ENCODE measurements at regions not wholly inside any gene's neighbourhood (a gene's known extent, or its start where the extent isn't known, plus 50 kb on each side); places are given as distances from the start of the nearest gene placed in this dataset.

- DNase-seq (ENCODE audit: low spot score), result no peak
Observed at GRCh38 chr10:61142987-61143386, 199.0 kb upstream of the RHOBTB1 start.

- DNase-seq (ENCODE audit: low spot score), result peak; percentile 16
Observed at GRCh38 chr10:61140765-61141392, 196.9 kb upstream of the RHOBTB1 start.

- DNase-seq (ENCODE audit: low spot score), result no peak
Observed at GRCh38 chr10:61139592-61139953, 195.6 kb upstream of the RHOBTB1 start.

GRCh38 chr10:61138708-61139591 is 195.0 kb upstream of the RHOBTB1 start:
- no peak for DNase-seq (ENCODE audit: low spot score)

GRCh38 chr10:61136139-61136538 is 192.2 kb upstream of the RHOBTB1 start:
- no peak for DNase-seq (ENCODE audit: low spot score)

- no peak for DNase-seq (ENCODE audit: low spot score)
Observed at GRCh38 chr10:61135276-61135721, 191.3 kb upstream of the RHOBTB1 start.

- no peak for DNase-seq (ENCODE audit: low spot score)
Observed at GRCh38 chr10:61130366-61130765, 186.4 kb upstream of the RHOBTB1 start.

GRCh38 chr10:61128196-61128595 is 184.2 kb upstream of the RHOBTB1 start:
- no peak for DNase-seq (ENCODE audit: low spot score)

GRCh38 chr10:61125560-61126170 is 181.7 kb upstream of the RHOBTB1 start:
- DNase-seq (ENCODE audit: low spot score), result no peak

GRCh38 chr10:61124756-61125530 is 181.0 kb upstream of the RHOBTB1 start:
- DNase-seq (ENCODE audit: low spot score), result no peak

GRCh38 chr10:61120805-61121204 is 176.8 kb upstream of the RHOBTB1 start:
- no peak for DNase-seq (ENCODE audit: low spot score)

GRCh38 chr10:61119573-61119972 is 175.6 kb upstream of the RHOBTB1 start:
- DNase-seq (ENCODE audit: low spot score), result no peak

- no peak for DNase-seq (ENCODE audit: low spot score)
Observed at GRCh38 chr10:61115897-61116296, 171.9 kb upstream of the RHOBTB1 start.

GRCh38 chr10:61112771-61113170 is 168.8 kb upstream of the RHOBTB1 start:
- DNase-seq (ENCODE audit: low spot score), result no peak

GRCh38 chr10:61110936-61111335 is 167.0 kb upstream of the RHOBTB1 start:
- no peak for DNase-seq (ENCODE audit: low spot score)

GRCh38 chr10:61110188-61110844 is 166.3 kb upstream of the RHOBTB1 start:
- peak; percentile 34 for DNase-seq (ENCODE audit: low spot score)

- DNase-seq (ENCODE audit: low spot score), result no peak
Observed at GRCh38 chr10:61108915-61109314, 164.9 kb upstream of the RHOBTB1 start.

GRCh38 chr10:61100887-61101286 is 156.9 kb upstream of the RHOBTB1 start:
- DNase-seq (ENCODE audit: low spot score), result no peak

GRCh38 chr10:61099756-61100155 is 155.8 kb upstream of the RHOBTB1 start:
- no peak for DNase-seq (ENCODE audit: low spot score)

- DNase-seq (ENCODE audit: low spot score), result no peak
Observed at GRCh38 chr10:61098966-61099365, 155.0 kb upstream of the RHOBTB1 start.

GRCh38 chr10:61097026-61097425 is 153.0 kb upstream of the RHOBTB1 start:
- no peak for DNase-seq (ENCODE audit: low spot score)

GRCh38 chr10:61096056-61096455 is 152.1 kb upstream of the RHOBTB1 start:
- no peak for DNase-seq (ENCODE audit: low spot score)

All from COLO829 (cell line).